ENCODE measurements at regions not wholly inside any gene's neighbourhood (a gene's known extent, or its start where the extent isn't known, plus 50 kb on each side); places are given as distances from the start of the nearest gene placed in this dataset.

DNA sequence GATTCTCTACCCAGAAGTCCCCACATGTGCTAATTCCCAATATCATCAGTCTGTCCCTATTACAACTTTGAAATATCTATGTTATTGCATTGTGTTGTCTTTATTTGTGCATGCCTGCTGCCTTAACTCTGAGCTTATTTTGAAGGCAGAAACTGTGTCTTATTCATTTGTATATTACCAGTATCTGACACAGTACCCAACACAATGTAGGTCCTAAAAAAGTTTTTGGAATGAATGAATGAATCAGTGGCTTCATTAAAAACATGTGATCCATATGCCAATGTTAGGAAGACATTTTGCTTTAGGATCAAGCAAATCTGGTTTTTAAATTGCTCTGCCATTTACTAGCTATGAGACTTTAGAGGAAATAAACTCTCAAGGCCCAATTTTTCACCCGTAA lies 420.4 kb downstream of the CBLN4 start:
- Histone ChIP-seq H3K36me3 (replicated peaks in 1 of 2; ENCODE audit: control extremely low read depth in 1 of 2, control insufficient read depth in 1 of 2, extremely low read depth in 1 of 2, insufficient read depth in 2 of 2, low read length in 1 of 2) (no peaks in the 10 kb centered on the region), H3K4me1 (ENCODE audit: control insufficient read depth in 2 of 2, insufficient read depth in 2 of 2, low read length in 2 of 2) (no peaks in the 10 kb centered on the region), H3K27me3 (replicated peaks in 1 of 4; ENCODE audit: control extremely low read depth in 1 of 4, control insufficient read depth in 3 of 4, insufficient read depth in 4 of 4, low read length in 3 of 4) (no peaks in the 10 kb centered on the region), H4K20me1 (ENCODE audit: control insufficient read depth, insufficient read depth, low read length, poor library complexity, severe bottlenecking) (no peaks in the 10 kb centered on the region), H3K9me3 (ENCODE audit: control extremely low read depth in 1 of 3, control insufficient read depth in 2 of 3, insufficient read depth in 1 of 3, low read length in 2 of 3) (no peaks in the 10 kb centered on the region), H3K4me3 (ENCODE audit: control extremely low read depth in 1 of 5, extremely low read depth in 1 of 5, insufficient read depth in 1 of 5, low read depth in 2 of 5, low read length in 4 of 5) (no peak overlapping the region), H3K9ac (ENCODE audit: low read length) (no peak overlapping the region), H3K27ac (ENCODE audit: low read length in 2 of 2) (no peak overlapping the region), H2AFZ (ENCODE audit: insufficient read depth, low read depth, low read length, poor library complexity, severe bottlenecking) (no peak overlapping the region), H3K4me2 (replicated peaks; ENCODE audit: low read depth, low read length, poor library complexity, severe bottlenecking) (no peak overlapping the region), H3K79me2 (ENCODE audit: control insufficient read depth, insufficient read depth, low read length) (no peaks in the 10 kb centered on the region)
- H3K4me3 Mint-ChIP-seq = no peak overlapping the region
- no peaks in the 10 kb centered on the region for H3K4me1 Mint-ChIP-seq
- H3K27me3 Mint-ChIP-seq = no peaks in the 10 kb centered on the region
- no CpG with 5 or more reads among the region's 1 CpG for WGBS (ENCODE audit: insufficient coverage)
- TF ChIP-seq EZH2 (IDR thresholded peaks at IDR 0.05; ENCODE audit: borderline replicate concordance, insufficient read depth, low read depth, low read length, poor library complexity, severe bottlenecking) = no peak
- TF ChIP-seq, protein P1, sequence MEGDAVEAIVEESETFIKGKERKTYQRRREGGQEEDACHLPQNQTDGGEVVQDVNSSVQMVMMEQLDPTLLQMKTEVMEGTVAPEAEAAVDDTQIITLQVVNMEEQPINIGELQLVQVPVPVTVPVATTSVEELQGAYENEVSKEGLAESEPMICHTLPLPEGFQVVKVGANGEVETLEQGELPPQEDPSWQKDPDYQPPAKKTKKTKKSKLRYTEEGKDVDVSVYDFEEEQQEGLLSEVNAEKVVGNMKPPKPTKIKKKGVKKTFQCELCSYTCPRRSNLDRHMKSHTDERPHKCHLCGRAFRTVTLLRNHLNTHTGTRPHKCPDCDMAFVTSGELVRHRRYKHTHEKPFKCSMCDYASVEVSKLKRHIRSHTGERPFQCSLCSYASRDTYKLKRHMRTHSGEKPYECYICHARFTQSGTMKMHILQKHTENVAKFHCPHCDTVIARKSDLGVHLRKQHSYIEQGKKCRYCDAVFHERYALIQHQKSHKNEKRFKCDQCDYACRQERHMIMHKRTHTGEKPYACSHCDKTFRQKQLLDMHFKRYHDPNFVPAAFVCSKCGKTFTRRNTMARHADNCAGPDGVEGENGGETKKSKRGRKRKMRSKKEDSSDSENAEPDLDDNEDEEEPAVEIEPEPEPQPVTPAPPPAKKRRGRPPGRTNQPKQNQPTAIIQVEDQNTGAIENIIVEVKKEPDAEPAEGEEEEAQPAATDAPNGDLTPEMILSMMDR (IDR thresholded peaks at IDR 0.05) = no peak
- DNase-seq (no peak), ATAC-seq (ENCODE audit: low read depth) (no peak)
- H3K9me3 Mint-ChIP-seq (ENCODE audit: insufficient read depth) = no peaks in the 10 kb centered on the region
- CTCF ChIA-PET = no interaction called here
- H3K27ac Mint-ChIP-seq = no peak overlapping the region
- POLR2A ChIA-PET = no interaction called here
- intact Hi-C loops (cut with micrococcal nuclease) = no loop called here

DNA sequence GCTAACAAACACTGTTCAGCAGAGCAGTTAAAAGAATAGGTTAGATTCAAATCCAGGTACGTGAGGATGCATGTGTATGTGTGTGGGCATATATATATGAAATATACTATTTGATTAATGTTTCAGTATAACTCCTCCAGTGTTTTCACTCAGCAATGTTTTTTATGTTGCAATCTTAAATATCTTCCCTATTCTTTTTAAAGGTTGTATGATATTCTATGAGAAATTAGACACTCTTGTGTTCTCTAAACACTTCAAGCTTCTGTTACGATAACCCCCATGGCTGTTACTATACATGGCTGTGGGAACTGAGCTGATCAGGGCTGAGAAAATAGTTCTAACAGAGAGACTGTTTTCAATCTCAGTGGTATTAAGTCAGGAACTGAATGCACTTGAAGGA lies 421.0 kb downstream of the CBLN4 start:
- ChIA-PET POLR2A (no interaction called here), CTCF (no interaction called here)
- Histone ChIP-seq H3K27ac (ENCODE audit: low read length in 2 of 2) (no peak overlapping the region), H3K79me2 (ENCODE audit: control insufficient read depth, insufficient read depth, low read length) (no peaks in the 10 kb centered on the region), H3K4me1 (ENCODE audit: control insufficient read depth in 2 of 2, insufficient read depth in 2 of 2, low read length in 2 of 2) (no peaks in the 10 kb centered on the region), H2AFZ (ENCODE audit: insufficient read depth, low read depth, low read length, poor library complexity, severe bottlenecking) (no peak overlapping the region), H3K27me3 (replicated peaks in 1 of 4; ENCODE audit: control extremely low read depth in 1 of 4, control insufficient read depth in 3 of 4, insufficient read depth in 4 of 4, low read length in 3 of 4) (no peaks in the 10 kb centered on the region), H3K4me2 (replicated peaks; ENCODE audit: low read depth, low read length, poor library complexity, severe bottlenecking) (no peak overlapping the region), H3K4me3 (ENCODE audit: control extremely low read depth in 1 of 5, extremely low read depth in 1 of 5, insufficient read depth in 1 of 5, low read depth in 2 of 5, low read length in 4 of 5) (no peak overlapping the region), H3K36me3 (replicated peaks in 1 of 2; ENCODE audit: control extremely low read depth in 1 of 2, control insufficient read depth in 1 of 2, extremely low read depth in 1 of 2, insufficient read depth in 2 of 2, low read length in 1 of 2) (no peaks in the 10 kb centered on the region), H3K9ac (ENCODE audit: low read length) (no peak overlapping the region), H4K20me1 (ENCODE audit: control insufficient read depth, insufficient read depth, low read length, poor library complexity, severe bottlenecking) (no peaks in the 10 kb centered on the region), H3K9me3 (ENCODE audit: control extremely low read depth in 1 of 3, control insufficient read depth in 2 of 3, insufficient read depth in 1 of 3, low read length in 2 of 3) (no peaks in the 10 kb centered on the region)
- Mint-ChIP-seq H3K27ac (no peak overlapping the region), H3K4me1 (no peaks in the 10 kb centered on the region), H3K4me3 (no peak overlapping the region), H3K9me3 (ENCODE audit: insufficient read depth) (no peaks in the 10 kb centered on the region), H3K27me3 (no peaks in the 10 kb centered on the region)
- ATAC-seq (ENCODE audit: low read depth) (no peak), DNase-seq (no peak)
- WGBS (ENCODE audit: insufficient coverage) = no CpG with 5 or more reads among the region's 2 CpGs
- TF ChIP-seq EZH2 (IDR thresholded peaks at IDR 0.05; ENCODE audit: borderline replicate concordance, insufficient read depth, low read depth, low read length, poor library complexity, severe bottlenecking) = no peak
- TF ChIP-seq, protein P1 (IDR thresholded peaks at IDR 0.05) = no peak
- intact Hi-C loops (cut with micrococcal nuclease) = no loop called here
